NCI-H2171 (cell line): ENCODE measurements at regions not wholly inside any gene's neighbourhood (a gene's known extent, or its start where the extent isn't known, plus 50 kb on each side); places are given as distances from the start of the nearest gene placed in this dataset.

Experiments used
- DNase-seq: peaks from one replicate; lab custom pipeline; 2025; lab: John Stamatoyannopoulos, UW

- DNase-seq = no peak
Measured at GRCh38 chr2:123935405-123935804, 89.7 kb upstream of the CNTNAP5 start.

GRCh38 chr2:123953846-123954245 lies 71.2 kb upstream of the CNTNAP5 start:
- DNase-seq = no peak

- DNase-seq = no peak
Measured at GRCh38 chr2:123958011-123958410, 67.1 kb upstream of the CNTNAP5 start.

DNA sequence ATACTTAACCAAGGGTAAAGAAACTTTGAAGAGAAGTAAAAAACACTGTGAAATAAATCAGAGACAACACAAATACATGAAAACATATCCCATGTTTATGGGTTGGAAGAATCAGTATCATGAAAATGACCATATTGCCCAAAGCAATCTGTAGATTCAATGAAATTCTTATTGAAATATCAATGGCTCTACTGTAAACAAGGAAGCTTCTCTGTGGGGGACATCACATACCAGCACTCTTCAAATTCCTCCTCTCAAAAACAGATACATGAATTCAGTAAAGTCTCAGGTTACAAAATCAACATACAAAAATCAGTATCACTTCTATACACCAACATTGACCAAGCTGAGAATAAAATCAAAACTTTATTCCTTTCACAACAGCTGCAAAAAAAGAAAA lies 63.5 kb upstream of the CNTNAP5 start:
- DNase-seq = no peak

GRCh38 chr2:123971564-123972318 lies 53.3 kb upstream of the CNTNAP5 start:
- DNase-seq = no peak
